GM21619 (cell line): ENCODE measurements at regions not wholly inside any gene's neighbourhood (a gene's known extent, or its start where the extent isn't known, plus 50 kb on each side); places are given as distances from the start of the nearest gene placed in this dataset.
A peak's percentile ranks its signal among the peaks of the same experiment; 100 is the strongest.

Experiments
- ATAC-seq: cut with Tn5 transposase; IDR thresholded peaks from one replicate; pipeline ENCODE4 v1.9.1; 2021; ENCODE audit not compliant: unreplicated experiment

DNA sequence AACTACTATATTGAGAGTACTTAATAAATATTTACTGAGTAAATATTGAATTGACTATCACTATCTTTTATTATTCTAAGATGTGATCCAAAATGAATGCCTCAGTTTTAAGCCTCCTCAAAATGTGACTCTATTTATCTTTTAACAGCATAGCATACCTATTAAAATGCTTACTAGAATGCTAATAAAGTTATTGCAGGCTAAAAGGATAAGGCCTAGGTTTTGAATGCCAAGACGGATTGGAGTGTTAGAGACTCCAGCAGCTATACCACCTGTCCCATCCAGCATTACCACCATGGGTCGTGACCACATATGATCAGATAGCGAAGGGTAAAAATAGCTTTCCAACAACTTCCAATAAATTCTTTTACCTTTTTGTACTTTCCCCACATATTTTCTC is 64.7 kb upstream of the MYRIP start:
- ATAC-seq, result no peak

DNA sequence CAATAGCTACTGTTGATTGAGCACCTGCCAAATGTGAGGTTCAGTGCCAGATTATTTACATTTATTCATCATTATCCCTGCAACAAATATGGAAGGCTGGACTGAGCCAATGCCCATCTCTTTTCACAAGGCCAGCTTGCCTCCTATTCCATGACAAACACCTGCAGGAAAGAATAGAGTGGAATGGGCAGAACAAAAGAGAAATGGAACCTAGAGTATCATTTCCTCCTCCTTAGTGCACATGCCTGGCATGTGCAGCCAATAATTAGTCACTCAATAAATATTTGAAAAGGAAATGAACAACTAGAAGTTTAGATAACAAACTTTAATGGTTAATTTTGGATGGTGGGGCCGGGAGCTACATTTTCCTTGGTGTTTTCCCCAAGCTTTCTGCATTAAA is 61.4 kb upstream of the MYRIP start:
- ATAC-seq, result no peak

DNA sequence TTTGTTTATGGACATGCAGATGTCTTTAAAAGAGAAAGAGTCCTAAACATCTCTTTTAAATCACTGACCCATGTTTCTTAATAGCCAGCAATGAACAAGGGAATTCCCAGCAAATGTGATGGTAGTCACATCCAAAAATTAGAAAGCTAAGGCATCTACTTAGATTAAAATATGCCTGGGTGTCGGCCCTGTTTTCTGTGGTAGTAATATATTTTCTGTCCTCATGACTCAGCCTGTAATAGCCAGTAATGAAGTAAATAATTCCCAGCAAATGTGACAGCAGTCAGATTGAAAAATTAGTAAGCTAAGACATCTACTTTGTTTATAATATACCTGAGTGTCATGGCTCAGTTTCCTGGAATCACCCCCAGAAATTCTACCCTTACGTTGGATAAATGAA is 60.6 kb upstream of the MYRIP start:
- ATAC-seq, result no peak

GRCh38 chr3:39750712-39751111 is 58.7 kb upstream of the MYRIP start:
- peak; percentile 37 for ATAC-seq

GRCh38 chr3:39751286-39751685 is 58.1 kb upstream of the MYRIP start:
- ATAC-seq, result no peak

DNA sequence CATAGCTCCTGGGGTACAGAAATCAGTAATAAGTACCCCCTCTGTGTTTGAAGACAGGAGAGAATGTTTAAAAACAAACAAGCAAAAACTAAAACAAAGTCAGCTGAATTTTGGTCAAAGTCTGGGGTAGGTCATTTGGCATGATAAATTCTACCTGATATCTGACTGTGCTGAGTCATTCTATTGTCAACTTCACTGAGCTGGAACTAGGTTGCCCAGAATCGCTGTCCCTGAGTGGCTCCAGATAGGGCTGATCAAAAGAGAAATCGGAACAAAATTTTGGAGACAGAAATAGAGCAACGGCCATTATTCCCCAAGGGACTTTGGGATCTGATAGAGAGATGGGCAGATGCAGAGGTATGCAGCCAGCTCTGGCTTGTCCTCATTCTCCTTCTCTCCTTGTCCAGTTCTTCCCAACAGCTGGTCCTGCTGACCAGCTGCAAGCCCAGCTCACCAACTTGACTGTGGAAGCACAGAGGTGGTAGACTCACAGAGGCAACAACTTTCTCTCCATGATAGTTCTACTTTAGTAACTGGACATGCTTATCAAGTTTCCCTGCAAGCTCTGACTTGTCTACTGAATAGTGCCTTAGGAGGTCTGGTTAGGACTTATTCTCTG is 57.3 kb upstream of the MYRIP start:
- ATAC-seq, result no peak

- no peak for ATAC-seq
Measured at GRCh38 chr3:39752751-39753150, 56.7 kb upstream of the MYRIP start.

DNA sequence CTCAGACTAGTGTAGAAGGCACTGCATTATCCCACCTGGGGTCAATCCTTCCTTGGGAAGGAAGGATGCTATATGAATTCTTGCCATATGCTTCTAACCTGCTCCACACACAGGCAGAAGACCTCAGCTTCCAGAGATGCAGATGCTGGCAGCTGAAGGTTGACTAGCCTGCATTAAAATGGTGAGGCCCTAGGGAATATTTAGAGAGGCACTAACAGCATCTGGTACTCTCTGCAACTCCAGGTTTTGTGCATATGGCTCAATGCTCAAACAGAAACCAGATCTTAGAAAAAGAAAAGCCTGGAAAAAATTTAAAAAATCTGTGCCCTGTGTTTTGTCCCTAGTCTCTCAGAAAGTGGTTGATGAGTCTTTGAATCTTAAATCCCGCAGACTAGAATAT is 56.0 kb upstream of the MYRIP start:
- ATAC-seq, result no peak

DNA sequence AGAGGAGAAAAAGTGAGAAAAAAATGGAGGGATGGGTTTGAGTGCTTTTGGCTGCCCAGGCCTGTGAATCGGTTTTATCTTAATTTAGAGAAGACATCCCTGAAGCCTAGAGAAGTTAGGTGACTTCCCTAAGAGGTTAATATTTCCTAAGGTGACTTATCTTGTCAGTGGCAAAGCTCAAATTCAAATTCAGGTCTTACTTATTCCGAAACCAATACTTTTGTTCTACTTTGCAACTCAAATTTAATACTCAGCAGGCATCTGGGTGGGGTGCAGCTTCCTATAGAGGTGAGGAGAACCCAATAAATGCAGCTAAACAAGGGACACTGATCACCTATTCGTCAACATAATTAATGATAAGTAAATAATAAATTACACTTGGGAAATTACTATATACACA is 54.9 kb upstream of the MYRIP start:
- peak; percentile 51 for ATAC-seq

GRCh38 chr3:39755100-39755499 is 54.3 kb upstream of the MYRIP start:
- no peak for ATAC-seq

DNA sequence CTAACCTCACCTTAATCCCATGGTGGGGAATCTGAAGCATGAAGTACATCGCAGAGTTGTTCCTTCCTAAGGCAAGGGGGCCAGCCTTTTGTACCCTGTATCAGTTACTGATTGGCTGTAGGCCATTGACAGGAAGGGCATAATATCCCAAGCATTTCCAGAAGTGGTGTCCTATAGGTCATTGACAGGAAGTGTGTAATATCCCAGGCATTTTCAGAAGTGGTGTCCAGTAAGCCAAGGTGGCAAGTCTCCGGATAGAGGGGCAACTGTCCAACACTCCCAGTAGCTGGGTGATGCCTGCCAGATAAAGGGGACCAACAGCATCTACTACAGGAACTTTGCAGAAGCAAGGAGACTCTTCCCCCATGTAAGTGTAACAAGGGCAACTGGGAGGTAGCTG is 52.1 kb upstream of the MYRIP start:
- no peak for ATAC-seq
